Fibroblast of the conjunctiva (primary cell): ENCODE measurements at regions not wholly inside any gene's neighbourhood (a gene's known extent, or its start where the extent isn't known, plus 50 kb on each side); places are given as distances from the start of the nearest gene placed in this dataset.
"Not testable (repeated sequence)": the region's sequence is repeated elsewhere in the genome, so short reads cannot be mapped to it uniquely, and the experiment has no call there.

Source experiments
- DNase-seq: peaks from one replicate; pipeline ENCODE4 v3.0.0-alpha.2; 2010; ENCODE audit warnings: low read depth

DNA sequence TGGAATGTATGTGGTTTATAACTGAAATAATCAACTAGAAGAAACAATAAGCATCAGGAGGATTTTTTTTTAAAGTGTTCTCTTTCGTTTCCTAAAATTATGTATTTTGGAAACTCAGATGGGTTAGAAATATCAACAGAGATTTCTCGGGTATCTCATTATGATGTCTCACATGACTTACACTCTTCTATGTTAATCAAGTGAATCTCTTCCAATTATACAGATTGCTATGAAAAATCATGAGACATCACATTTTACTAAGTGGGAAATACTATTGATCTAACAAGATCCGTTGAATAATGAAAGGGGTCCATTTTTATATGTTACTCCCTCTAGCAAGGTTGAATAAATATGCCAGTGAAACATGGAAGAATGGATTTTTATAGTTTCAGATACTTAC is 54.7 kb upstream of the NRIP1 start:
- no peak for DNase-seq

DNA sequence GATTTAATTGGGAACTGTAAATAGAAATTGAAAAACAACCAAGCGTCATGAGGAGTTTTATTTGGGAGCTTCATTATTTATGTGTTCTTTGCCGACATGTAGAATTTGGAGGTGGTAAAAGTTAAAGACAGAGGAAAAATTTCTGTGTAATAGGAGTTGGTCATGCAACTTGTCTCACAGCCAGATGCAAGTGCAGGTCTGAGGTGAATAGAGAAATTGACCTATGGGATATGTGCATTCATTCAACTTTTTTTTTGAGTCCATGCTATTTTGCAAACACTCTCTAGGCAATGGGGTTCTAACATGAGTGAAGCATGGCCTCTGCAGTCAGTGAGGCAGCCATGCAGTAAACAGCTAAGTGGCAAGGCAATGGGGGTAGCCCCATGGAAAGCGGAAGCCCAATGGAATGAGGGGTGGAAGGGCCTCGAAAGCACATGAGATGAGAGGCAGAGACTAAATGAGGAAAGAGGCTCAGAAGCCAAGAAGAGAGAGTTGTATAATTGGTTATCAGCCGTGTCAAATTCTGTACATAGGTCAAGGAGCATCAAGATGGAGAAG is 56.4 kb upstream of the NRIP1 start:
- no peak for DNase-seq

DNA sequence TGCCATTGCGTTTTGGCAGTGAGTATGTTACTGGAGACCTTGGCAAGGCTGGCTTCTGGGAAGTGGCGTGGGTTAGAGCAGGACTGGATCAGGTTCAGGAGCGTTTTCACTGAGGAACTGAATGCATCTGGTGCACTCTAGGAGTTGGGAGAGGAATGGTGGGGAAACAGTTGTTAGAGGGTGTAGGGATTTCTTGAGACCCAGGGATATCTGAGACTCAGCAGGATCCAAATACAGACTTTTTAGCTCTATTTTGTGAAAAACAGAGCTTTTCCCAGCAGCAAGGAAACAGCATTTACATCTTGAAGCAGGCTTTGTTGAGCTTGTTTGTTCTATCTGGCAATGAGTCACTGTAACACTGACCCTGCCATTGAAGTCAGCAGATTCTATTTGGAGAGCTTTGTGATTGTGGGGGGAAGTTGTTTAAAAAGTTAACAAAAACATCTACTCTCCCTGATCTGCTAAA is 56.9 kb upstream of the NRIP1 start:
- peak; percentile 32 for DNase-seq

DNA sequence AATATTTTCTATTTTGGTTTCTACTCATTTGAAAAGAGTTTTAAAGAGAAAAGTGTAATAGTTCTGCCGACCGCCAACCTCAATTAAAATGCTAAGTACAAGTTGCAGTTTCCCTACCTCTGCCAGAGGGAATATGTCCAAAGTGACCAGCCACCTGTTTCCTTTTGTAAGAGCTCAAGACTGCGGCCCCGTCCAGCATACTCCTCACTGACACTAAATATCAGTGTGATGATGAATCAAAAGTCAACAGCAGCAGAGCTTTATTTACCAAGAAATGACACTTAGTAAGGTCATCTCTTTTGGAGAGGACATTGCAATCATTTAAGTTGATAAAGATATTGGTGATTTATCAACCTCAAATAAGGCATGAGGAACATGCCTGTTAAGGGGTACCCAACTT is 57.4 kb upstream of the NRIP1 start:
- no peak for DNase-seq

DNA sequence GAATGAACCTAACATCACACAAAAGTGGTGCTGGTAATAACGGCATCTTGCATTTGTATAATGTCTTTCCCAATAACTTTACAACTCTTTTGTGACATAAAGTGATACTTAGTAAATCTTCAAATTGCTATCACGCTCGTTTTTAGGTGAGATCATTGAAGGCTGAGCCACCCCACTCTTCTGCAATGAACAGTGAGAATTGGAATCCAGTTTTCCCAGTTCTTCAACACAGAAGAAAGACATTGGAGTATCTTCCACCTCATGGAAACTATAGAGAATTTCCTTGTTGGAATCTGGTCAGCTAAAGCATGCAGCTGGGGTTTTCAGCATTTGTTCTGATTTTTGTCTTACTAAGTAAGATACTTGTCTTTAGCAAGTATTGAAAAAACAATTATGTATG is 59.9 kb upstream of the NRIP1 start:
- no peak for DNase-seq

DNA sequence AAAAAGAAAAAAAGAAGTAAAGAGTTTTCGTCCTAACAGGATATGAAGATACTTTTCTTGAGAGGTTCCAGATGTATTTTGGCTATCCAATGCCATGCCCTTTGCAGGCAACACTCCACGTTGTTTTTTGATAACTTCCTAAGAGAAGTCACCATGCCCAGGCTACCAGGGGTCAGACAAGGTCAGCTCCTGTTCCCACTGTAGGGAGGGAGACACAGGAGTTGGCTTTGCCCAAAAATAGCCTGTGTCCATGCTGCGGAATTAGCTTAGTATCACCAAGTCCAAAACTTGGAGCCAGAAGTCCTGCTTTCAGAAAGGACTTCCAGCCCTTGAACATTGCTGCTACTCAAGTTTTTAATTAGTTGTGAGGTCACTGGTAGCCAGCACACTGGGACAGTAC is 62.1 kb upstream of the NRIP1 start:
- DNase-seq, result no peak

DNA sequence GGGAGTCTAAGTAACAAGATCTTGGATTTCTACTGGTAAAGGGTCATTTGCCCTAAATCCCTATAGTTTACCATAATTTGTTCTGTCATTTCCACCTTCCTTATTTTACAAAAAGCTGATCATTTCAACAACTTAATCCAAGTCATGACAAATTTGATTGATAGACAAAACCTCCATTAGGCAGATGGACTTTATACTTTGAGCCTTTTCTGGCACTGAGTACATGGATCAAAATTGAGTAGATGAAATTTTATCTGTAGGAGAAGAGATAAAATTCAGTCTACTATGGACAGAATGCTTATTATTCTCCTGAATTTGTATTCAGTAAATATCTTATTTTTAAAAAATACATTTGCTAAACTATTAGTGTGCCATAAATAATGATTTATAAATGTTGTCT is 62.6 kb upstream of the NRIP1 start:
- DNase-seq, result no peak

DNA sequence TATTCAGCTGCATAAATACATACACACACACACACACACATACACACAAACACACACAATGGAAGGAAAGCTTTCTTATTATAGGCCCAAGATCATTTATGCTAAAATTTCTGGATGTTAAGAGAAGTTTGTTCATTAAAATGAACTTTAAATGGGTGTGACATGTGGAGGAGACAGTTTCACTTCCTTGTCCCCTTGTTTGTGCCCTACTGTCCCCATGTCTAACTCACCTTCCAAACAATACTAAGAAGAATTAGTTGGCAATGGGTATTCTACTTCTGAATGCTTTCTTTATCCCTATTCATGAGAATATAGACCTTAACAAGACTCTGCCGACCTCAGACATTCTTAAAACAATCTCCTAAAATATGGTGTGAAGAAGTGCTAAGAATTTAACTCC is 63.5 kb upstream of the NRIP1 start:
- no peak for DNase-seq

DNA sequence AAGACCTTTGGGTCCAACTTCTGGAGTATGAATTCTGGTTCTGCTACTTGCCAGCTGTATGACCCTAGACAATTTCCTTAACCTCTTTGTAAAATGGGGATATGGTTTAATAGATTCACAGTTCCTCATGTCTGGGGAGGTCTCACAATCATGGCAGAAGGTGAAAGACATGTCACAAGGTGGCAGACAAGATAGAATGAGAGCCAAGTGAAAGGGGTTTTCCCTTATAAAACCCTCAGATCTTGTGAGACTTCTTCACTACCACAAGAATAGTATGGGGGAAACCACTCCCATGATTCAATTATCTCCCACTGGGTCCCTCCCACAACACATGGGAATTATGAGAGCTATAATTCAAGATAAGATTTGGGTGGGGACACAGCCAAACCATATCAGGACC is 63.9 kb upstream of the NRIP1 start:
- DNase-seq, result not testable (repeated sequence)

DNA sequence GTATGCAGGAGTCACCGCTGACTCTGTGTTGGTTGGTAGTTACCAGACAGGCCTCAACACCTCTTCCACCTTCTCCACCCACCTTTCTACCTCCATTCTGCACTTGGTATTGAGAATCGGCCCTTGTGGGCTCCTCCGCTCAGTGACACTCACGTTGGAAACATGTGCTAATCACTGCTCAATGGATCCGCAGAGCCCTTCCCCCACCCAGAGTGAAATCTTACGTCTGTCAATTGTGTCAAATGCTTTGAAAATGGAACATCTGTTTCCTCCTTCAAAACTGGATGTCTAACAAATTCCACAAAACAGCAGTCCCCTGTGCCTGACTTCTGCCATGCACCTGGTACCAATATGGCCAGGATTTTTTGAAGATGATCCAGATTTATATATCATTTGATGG is 65.5 kb upstream of the NRIP1 start:
- no peak for DNase-seq

DNA sequence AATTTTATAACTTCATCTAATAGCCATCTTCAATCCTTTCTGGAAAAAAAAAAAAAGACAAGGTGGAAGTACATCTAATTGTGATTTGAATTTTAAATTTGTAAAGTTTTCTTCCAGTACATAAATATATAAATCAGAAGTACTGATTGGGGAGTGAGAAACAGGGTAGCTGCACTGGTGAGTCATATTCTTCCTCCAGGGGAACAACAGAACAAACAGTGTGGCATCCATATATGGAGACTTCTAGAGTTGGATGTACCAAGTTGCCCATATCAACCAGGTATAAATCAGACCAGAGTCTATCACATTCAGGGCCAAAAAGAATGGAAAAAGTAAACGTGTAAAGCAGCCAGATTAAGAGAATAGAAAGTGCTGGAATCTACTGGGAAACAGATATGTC is 66.0 kb upstream of the NRIP1 start:
- no peak for DNase-seq

DNA sequence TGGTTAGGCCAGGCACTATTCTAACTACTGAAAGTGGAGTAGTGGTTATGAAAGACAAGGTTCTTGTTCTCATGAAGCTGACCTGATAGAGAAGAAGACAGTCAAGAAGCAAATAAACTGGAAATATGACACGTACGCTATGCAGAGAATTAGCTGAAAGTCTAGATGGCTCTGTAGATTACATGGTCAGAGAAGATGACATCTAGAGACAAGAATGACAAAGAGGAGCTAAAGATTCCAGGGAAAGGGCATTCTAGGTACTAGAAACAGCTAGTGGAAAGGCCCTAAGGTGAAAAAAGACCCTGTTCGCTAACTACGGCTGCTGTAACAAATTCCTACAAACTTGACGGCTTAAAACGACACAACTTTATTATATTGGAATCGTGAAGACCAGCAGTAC is 68.0 kb upstream of the NRIP1 start:
- DNase-seq, result no peak

DNA sequence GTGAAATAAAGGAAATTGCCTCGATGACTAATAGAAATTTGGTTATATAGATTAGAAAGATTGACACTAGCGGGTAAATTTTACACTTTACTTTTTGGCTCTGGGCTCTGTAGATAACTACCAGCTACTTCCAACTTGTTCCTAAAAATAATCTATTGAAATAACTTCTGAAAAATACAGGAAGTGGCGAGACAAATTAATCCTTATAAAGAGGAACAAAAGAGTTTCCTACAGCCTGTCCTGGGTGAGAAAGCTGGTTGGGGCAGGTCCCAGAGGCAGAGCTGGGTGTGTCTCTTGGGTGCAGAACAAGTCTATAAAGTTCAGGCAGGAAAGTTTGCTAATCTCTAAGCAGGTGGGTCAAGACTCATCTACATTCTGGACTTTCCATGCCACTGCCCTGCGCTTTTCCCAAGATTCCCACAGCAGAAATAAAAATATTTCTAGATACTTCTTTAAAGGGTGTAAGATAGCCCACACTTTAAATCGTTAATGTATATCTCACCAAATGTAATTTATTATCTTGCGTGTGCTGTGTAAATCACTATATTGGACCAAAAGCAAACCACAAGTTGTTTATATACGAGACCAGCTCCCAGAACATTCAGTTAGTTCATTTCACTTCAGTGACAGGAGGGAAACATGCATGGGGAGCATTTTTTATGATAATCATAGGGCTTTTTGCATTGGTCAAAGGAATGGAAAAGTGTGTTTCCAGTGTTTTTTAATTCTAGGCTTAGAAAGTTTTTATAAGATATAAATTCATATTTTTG is 70.1 kb upstream of the NRIP1 start:
- no peak for DNase-seq

DNA sequence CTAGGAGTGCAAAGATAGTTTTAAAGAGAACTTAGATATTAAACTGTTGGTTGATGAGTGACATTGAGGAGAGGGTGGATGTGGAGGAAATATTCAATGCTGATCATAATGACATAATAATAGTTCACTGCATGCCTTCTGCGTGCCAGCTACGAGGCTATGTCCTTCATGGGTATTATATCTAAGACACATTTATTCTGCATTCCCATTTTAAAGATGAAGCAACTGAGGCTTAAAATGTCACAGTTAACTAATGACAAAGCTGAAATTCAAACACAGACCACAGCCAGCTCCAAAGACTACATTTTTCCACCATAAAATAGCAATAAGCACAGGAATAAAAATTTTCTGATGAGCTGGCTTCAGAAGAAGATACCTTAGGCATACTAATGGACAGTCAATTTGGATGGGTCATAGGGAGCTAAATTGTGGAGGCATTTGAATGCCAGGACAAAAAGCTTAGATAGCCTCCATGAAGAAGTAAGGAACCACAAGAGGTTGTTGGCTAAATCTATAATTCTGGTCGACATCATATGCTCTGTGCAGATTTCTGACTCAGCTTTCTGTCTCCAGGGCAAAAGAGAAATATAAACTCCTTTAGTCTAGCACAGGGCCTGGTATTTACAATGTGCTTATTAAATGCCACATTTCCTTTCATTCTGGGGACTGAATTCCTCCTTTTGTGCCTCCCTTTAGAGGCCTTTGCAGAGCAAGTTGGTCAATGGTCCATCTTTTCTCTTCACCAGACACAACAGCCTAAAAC is 71.2 kb upstream of the NRIP1 start:
- DNase-seq, result no peak

DNA sequence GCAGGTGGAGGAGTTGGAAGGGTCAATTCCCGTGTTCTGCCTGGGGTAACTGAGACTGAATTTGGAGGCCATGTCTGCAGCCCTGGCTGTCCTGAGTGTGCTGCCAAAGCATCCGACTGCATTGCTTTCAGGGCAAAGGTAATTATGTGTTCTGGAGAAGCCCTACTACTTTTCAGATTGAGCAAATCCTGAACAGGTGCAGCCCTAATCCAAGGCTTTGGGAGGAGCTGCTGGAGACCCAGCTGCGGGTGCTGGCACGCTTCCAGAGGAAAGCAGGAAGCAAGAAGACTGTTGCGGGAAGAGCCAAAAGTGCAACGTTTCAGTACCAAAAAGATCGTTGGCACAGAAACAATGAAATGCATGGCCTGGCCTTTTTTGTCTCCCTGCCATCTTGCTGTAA is 73.7 kb upstream of the NRIP1 start:
- no peak for DNase-seq

DNA sequence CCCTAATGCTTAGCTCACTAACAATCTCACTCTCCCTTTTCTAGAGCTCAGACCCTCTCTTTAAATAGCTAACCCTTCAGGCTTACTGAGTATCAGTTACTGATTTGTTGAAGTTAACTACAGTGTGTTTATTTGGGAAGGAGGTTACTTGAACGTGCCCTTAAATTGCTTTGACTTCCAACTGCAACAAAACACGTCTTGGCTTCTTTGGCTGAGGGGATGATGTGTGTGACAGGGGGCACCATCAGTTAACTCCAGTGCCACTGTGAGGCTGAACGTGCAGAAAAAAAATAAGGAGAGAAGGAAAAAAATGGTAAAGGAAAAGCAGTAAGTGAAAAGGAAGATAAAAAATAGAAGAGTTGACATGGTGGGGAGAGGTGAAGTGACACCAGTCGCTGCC is 75.1 kb upstream of the NRIP1 start:
- no peak for DNase-seq

DNA sequence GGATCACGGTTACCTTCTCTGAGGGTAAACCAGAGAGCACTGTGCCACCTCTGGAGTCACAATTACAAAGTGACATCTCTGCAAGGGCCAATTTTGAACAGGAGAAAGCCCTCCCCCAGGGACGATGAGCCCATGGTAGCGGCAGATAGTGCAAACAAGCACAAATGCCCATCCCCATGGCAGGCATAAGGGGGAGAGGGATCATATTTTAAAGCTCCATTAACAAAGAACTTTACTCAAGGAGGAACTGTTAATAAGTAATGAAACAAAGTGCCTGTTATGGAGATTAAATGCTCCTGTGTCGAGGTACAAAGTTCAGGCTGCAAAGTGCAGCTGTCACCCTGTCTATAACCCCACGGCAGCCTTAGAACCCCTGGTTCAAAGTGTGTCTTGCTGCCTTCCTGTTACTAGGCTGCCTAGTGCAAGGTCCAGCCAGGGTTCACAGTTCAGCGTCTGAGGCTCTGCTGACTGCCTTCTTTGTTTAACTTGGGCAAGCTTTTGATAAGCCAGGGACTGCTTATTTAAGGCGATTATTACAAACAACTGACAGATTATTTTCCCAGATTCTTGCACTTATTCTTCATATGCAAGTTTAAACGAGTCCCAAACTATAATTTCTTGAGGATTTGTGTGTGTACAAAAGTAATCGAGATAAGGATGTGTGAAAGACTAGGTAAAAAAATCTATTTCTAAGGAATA is 75.7 kb upstream of the NRIP1 start:
- DNase-seq, result no peak

DNA sequence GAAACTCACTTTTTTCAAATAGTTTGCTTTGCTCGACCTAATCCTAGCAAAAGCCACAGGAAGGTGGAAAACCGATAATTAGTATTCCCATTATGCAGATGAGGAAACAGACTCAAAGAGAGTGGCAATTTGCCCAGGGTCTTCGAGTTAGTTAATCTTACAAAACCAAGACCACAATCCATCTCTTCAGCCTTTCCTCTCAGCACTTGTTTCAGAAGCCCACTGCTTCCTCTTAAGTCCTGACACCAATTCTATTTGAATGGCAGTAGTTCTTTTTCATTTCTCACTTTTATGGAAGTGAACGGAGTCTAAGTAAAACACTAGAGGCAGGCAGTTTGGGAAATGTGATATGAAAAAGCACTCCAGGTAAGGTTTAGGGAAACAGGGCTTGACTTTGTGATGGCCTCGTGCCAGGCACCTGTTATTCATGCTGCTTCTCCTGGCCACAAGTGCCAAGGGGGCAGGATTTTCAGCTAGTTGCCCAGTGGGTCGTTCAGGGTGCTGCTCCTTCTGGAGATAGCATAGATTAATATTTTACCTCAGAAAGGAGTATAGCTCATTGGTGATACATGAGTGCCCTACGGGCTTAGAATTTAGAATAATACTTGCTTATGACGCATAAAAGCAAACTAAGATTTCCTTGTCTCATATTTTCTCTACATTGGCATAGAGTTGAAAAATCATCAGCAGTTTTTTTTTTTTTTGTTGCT is 76.6 kb upstream of the NRIP1 start:
- DNase-seq, result no peak

DNA sequence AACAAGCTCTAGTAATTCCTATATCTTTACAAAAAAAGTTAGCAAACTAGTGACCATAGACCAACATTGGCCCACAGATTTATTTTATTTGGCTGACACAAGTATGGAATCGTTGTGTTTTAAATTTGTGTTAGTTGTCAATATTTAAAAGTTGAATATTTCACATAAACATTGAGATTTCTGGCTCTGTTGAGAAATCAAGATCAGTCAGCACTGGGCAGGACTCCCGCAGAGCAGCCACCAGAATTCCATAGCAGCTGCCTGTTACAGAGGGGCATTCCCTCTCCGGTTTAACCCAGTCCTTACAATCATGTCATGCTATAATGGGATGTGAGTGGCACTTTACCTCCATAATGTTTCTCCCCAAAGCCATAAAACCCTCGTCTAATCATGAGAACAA is 79.2 kb upstream of the NRIP1 start:
- no peak for DNase-seq

DNA sequence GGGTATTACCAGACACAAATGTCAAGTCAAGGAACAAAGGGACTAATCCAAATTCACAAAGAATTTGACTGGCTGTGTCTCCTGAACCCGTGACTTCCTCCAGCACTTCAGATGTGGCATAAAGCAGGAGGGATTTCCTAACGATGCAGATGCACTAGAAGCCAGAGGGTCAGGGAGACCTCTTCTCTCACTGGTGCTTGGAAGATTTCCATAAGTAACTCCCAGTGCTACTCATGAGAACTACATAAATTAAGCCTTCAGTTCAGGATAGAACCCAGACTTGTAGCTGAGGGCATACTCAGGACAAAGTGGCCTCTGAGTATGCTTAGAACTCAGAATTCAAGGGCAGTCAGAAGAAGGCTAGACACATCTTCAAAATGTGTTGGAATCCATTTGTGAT is 83.6 kb upstream of the NRIP1 start:
- DNase-seq, result no peak

DNA sequence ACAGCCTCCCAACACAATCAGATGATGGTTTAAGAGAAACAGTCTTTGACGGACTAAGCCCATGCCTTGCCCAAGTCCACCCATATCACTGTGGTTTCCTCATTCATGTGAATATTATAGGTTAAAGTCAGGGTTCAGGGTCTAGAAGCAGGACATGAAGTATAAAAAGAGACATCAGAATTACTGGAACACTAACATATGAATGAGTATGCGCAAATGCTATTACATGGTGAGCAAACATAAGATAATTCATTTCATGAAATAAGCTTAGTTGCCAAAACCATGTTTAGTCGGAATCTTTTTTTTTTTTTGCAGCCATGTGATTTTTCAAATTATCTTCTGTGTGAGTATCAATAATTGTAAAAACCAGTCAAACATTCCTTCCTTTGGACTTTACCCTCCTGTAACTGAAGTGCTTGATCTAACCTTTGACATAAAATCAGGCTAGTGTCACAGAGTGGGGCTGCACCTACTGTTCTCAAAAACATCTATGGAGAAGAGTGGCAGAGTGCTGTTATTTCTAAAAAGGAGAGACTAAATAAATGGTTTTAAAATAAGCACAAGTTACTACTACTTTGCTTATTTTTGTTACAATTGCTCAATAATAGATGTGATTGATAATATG is 84.9 kb upstream of the NRIP1 start:
- DNase-seq, result no peak
